NOMO-1 treated with DMSO at 0.1 percent for 48 hours (cell line): ENCODE measurements at regions not wholly inside any gene's neighbourhood (a gene's known extent, or its start where the extent isn't known, plus 50 kb on each side); places are given as distances from the start of the nearest gene placed in this dataset.

Experiments
- DNase-seq: peaks from one replicate; lab custom pipeline; 2025; ENCODE audit not compliant: unreplicated experiment; lab: John Stamatoyannopoulos, UW

- DNase-seq: no peak
Observed at GRCh38 chr17:79295307-79295706, 220.7 kb downstream of the ENGASE start.

- DNase-seq: peak; percentile 40
Observed at GRCh38 chr17:79294459-79295071, 219.9 kb downstream of the ENGASE start.

GRCh38 chr17:79292501-79292900, 217.9 kb downstream of the ENGASE start:
- DNase-seq: no peak

GRCh38 chr17:79291391-79291790, 216.8 kb downstream of the ENGASE start:
- DNase-seq: no peak

- no peak for DNase-seq
Observed at GRCh38 chr17:79290726-79291125, 216.1 kb downstream of the ENGASE start.

GRCh38 chr17:79288950-79289349, 214.3 kb downstream of the ENGASE start:
- no peak for DNase-seq

- no peak for DNase-seq
Observed at GRCh38 chr17:79286440-79286839, 211.8 kb downstream of the ENGASE start.

- no peak for DNase-seq
Observed at GRCh38 chr17:79285973-79286372, 211.3 kb downstream of the ENGASE start.

GRCh38 chr17:79282294-79282693, 207.7 kb downstream of the ENGASE start:
- DNase-seq: no peak

- no peak for DNase-seq
Observed at GRCh38 chr17:79281803-79282202, 207.2 kb downstream of the ENGASE start.

- no peak for DNase-seq
Observed at GRCh38 chr17:79280866-79281572, 206.4 kb downstream of the ENGASE start.

- no peak for DNase-seq
Observed at GRCh38 chr17:79280010-79280409, 205.4 kb downstream of the ENGASE start.

- DNase-seq: no peak
Observed at GRCh38 chr17:79279320-79279719, 204.7 kb downstream of the ENGASE start.

- DNase-seq: no peak
Observed at GRCh38 chr17:79276821-79277220, 202.2 kb downstream of the ENGASE start.

- no peak for DNase-seq
Observed at GRCh38 chr17:79273660-79274059, 199.0 kb downstream of the ENGASE start.

GRCh38 chr17:79272666-79273219, 198.1 kb downstream of the ENGASE start:
- no peak for DNase-seq

GRCh38 chr17:79272220-79272619, 197.6 kb downstream of the ENGASE start:
- DNase-seq: no peak

GRCh38 chr17:79269620-79270019, 195.0 kb downstream of the ENGASE start:
- DNase-seq: no peak

GRCh38 chr17:79263191-79263590, 188.6 kb downstream of the ENGASE start:
- no peak for DNase-seq

GRCh38 chr17:79262624-79263023, 188.0 kb downstream of the ENGASE start:
- DNase-seq: no peak

GRCh38 chr17:79261355-79262072, 186.9 kb downstream of the ENGASE start:
- DNase-seq: no peak

GRCh38 chr17:79258843-79259242, 184.2 kb downstream of the ENGASE start:
- DNase-seq: no peak
